BJ (cell line): ENCODE measurements at regions not wholly inside any gene's neighbourhood (a gene's known extent, or its start where the extent isn't known, plus 50 kb on each side); places are given as distances from the start of the nearest gene placed in this dataset.

ENCODE experiments used
- CTCF ChIA-PET: fragments of 350-600 bp; formaldehyde crosslinking; extraction: SDS; loops from one replicate; lab custom pipeline; 2021; ENCODE audit warnings: antibody characterized with exemption, inconsistent platforms; lab: Yijun Ruan, JAX
- POLR2A ChIA-PET: fragments of 300-600 bp; sonication (Branson Sonifier 250); formaldehyde crosslinking; extraction: SDS; loops from one replicate; lab custom pipeline; 2021; ENCODE audit warnings: antibody characterized with exemption; lab: Charles Lee
- DNase-seq: peaks from one replicate; pipeline ENCODE4 v3.0.0-alpha.2; 2011; ENCODE audit warnings: low read depth
- H3K27me3 ChIP-seq: 2 replicates; pipeline ENCODE4 v1.6.0; 2011; ENCODE audit warnings: low read length; ENCODE audit not compliant: control insufficient read depth, insufficient read depth
- H3K36me3 ChIP-seq: 2 replicates; pipeline ENCODE4 v1.5.1; 2011; ENCODE audit warnings: low read length; ENCODE audit not compliant: control insufficient read depth, insufficient read depth
- H3K4me3 ChIP-seq: 2 replicates; pipeline ENCODE4 v1.5.1; 2011; ENCODE audit warnings: low read depth, mild to moderate bottlenecking, control low read depth, low read length
- TF ChIP-seq, protein P1 (sequence below): IDR thresholded peaks from 2 replicates; pipeline ENCODE4 v1.5.1; 2011; ENCODE audit warnings: low read depth, mild to moderate bottlenecking, control low read depth, inconsistent platforms, low read length, moderate library complexity; ENCODE audit not compliant: insufficient read depth

DNA sequence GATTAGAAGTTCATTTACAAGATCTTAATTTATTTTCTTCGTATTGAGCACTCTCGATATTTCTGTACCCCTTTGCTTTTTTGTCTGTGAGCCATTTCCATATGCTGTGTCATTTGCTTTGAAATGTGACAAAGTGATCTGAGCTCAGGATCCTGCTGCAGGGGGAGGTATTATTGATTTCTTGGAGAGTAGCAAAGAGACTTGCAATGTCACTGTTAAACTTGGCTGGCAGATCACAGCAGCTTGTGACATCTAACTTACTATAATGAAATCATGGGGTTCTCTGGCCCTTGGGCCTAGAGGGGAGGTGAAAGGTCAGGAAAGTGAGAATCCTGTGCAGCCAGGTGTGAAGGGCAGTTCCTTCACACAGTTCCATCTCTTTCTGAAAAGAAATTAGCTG is 923.4 kb downstream of the REEP3 start:
- DNase-seq: no peak
- H3K36me3 ChIP-seq: no peaks in the 10 kb centered on the region
- ChIA-PET CTCF (interaction anchor here (2.3 kb wide), 1 partner anchor 9 kb away, joined by 7 read pairs; no protein-coding TSS in a partner anchor), POLR2A (no interaction called here)
- TF ChIP-seq, protein P1, sequence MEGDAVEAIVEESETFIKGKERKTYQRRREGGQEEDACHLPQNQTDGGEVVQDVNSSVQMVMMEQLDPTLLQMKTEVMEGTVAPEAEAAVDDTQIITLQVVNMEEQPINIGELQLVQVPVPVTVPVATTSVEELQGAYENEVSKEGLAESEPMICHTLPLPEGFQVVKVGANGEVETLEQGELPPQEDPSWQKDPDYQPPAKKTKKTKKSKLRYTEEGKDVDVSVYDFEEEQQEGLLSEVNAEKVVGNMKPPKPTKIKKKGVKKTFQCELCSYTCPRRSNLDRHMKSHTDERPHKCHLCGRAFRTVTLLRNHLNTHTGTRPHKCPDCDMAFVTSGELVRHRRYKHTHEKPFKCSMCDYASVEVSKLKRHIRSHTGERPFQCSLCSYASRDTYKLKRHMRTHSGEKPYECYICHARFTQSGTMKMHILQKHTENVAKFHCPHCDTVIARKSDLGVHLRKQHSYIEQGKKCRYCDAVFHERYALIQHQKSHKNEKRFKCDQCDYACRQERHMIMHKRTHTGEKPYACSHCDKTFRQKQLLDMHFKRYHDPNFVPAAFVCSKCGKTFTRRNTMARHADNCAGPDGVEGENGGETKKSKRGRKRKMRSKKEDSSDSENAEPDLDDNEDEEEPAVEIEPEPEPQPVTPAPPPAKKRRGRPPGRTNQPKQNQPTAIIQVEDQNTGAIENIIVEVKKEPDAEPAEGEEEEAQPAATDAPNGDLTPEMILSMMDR: no peak
- H3K4me3 ChIP-seq: no peak overlapping the region
- no peaks in the 10 kb centered on the region for H3K27me3 ChIP-seq

DNA sequence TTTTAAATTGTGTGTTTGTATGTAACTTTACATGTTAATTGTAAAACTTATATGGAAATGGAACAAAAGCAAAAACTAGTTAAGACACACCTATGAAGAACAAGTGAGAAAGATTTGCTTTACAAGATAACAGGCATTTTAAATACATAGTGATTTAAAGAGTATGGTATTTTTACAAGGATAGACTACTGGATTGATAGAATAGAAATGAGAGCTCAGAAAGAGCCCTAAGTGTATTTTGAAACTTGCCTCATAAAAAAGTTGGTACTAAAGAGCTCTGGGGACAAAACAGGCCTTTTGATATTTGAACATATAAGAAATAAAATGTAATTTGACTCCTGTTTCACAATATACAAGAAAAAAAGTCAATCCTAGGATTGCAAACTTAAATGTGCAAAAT is 928.4 kb downstream of the REEP3 start:
- TF ChIP-seq, protein P1: no peak
- H3K27me3 ChIP-seq: no peaks in the 10 kb centered on the region
- H3K36me3 ChIP-seq: no peaks in the 10 kb centered on the region
- ChIA-PET POLR2A (no interaction called here), CTCF (no interaction called here)
- no peak for DNase-seq
- H3K4me3 ChIP-seq: no peak overlapping the region

DNA sequence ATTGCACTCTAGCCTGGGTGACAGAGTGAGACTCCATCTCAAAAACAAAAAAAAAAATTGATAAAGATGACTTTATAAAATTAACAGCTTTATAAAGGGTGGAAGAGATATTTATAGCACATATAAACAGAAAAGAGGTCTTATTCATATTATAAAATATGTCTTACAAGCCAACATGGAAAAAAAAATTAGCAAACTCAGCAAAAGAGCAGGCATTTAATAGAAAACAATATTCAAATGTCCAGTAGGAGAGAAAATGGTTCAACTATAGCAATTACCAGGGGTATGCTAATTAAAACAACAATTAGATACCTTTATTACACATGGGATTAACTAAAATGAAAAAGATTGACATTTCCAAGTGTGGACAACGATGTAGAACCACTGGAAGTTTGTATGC is 929.1 kb downstream of the REEP3 start:
- Histone ChIP-seq H3K4me3 (no peak overlapping the region), H3K27me3 (no peaks in the 10 kb centered on the region), H3K36me3 (no peaks in the 10 kb centered on the region)
- ChIA-PET CTCF (no interaction called here), POLR2A (no interaction called here)
- TF ChIP-seq, protein P1: no peak
- no peak for DNase-seq

DNA sequence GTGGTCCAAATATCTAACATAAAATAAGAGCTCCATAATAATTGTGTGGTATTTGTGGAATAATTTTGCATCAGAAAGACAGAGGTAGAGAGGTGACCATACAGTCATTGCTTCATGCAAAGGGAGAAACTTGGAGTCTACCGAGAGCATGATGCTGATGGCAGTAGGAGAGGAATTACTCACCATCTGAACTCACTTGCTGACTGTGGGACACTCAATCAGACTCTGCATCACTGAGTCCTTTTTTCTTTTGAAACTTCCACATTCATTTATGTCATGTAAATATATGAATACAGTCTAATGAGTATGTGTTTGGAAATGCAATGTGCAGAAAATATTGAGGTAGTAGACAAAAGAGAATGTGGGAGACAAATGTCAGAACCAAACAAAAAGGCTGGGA is 933.8 kb downstream of the REEP3 start:
- TF ChIP-seq, protein P1: no peak
- DNase-seq: no peak
- no peaks in the 10 kb centered on the region for H3K36me3 ChIP-seq
- CTCF ChIA-PET: interaction anchor here (1.2 to 1.7 kb wide), 2 partner anchors 12 to 25 kb away, joined by 3 to 7 read pairs; no protein-coding TSS in a partner anchor
- no peak overlapping the region for H3K4me3 ChIP-seq
- H3K27me3 ChIP-seq: no peaks in the 10 kb centered on the region
- POLR2A ChIA-PET: no interaction called here

DNA sequence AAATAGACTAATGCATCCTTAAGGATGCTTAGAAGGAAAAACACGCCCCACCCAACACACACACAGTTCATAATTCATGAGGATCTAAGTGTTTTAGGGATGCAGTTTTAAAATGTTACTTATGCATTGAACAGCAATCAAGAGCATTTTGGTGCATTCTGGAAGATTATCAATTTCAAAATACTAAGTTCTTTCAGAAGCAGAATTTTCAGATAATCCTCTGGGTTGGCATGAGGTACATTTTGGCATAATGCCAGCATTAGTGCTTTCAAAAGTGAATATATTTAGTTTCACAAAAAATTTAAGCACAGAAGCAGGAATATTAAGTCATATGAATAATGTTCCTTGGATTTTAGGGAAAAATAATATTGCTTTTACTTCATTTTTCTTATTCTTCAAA is 937.1 kb downstream of the REEP3 start:
- POLR2A ChIA-PET: no interaction called here
- no peak overlapping the region for H3K4me3 ChIP-seq
- CTCF ChIA-PET: no interaction called here
- H3K36me3 ChIP-seq: no peaks in the 10 kb centered on the region
- no peaks in the 10 kb centered on the region for H3K27me3 ChIP-seq
- TF ChIP-seq, protein P1: no peak
- DNase-seq: no peak
